ENCODE measurements at regions not wholly inside any gene's neighbourhood (a gene's known extent, or its start where the extent isn't known, plus 50 kb on each side); places are given as distances from the start of the nearest gene placed in this dataset.

DNA sequence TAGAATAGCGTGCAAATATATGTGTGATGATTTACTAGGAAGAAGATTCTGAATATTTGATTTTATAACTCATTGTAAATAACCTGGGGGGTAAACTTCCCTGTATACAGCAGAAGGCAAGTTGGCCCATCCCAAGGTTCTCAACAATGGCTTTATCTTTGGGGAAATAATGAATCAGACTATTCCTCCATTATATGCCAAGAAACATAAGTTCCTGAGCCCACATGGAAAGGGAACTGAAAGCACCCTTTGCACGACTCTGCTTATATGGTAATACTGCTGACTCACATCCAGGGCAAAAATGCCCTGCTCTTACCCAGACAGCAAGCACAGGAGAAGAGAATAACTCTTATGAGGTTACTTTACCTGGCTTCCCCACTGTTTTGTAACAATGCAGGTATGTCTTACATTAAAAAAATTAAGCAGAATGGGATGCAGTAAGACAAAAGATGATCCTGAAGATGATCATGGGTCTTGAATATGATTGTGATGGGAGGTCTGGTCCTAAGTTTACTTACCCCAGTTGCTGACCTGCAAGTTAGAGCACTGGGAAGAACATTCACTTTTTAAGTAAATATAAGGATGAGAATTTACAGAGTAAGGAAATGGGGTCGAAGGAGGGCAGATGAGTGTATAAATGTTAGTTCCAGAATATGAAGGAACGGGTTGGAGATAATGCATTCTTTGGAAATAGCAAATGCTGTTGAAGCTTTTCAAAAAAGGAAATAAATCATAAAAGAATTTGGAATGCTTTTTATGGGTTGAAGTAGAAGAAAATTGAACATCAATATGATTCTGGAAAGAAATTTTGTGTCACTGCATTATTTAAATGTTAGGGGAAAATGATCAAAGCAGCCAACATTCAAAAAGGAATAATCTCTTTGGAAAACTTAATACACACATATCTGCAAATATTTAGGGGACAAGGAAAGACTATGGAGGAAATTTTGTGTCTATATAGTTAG is 428.4 kb upstream of the MPDZ start:
- DNase-seq = no peak

DNA sequence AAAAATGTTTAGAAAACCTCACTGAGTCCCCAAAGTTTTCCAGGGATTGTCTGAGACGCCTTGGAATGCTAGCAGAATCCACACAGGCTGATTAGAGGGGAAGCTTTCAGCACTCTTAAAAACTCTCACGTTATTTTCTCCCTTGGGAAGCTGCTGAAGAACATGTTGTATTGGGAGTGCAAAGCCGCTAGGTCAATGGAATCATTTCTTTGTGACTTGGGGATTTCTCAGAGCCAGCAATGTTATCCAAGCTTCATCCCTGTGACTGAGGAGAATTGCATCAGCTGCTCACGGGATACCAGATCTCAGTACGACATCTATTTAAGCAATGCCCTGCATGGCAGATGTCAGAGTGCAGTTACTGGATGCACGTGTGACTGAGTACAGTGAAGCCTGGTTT is 426.4 kb upstream of the MPDZ start:
- DNase-seq = peak; percentile 85

DNA sequence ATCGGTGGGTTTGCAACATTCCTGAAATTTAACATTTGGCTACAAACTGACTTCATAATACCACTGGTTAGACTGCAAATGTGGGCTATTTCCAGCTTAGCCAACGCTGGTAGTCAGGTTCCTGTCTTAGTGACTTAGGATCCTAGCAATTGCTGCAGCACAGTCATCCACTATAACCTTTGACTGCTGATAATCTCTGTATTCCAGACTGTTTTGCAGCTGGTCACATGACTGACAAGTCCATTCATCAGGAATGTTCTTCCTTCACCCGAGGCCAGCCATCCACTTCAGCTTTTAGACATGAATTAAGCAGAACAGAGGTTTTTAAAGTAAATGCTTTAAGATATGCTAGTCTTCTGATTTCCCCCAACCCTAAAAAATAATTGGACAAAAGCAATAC is 425.9 kb upstream of the MPDZ start:
- no peak for DNase-seq

DNA sequence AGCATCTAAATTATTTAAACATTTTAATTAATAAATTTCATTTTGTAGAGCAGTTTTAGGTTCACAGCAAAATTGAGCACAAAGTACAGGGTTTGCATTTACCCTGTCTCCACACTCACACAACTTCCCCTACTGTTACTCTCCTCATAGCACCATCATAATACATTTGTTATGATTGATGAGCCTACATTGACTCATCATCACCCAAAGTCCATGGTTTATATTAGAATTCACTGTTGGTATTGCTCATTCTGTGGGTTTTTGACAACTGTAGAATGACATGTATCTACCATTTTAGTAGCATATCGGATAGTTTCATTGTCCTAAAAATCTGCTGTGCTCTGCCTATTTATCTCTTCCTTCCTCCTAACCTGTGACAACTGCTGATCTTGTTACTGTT is 411.1 kb upstream of the MPDZ start:
- no peak for DNase-seq

DNA sequence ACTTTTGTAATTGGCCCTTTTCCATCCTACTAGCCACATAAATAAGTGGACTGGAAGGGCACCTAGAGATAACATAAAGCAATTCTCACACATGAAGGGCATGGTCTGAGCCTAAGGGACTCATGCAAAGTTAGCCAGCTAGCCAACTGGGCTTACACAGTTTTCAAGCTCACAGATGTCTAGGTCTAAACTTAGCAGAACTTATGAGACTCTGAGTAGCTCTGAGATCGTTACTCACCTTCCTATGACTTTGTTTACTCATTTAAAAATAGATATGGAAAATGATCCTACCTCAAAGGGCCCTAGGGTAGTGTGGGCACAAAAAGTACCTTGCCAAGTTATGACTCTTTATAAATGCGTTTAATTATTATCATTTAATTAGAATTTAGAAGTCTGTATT is 410.4 kb upstream of the MPDZ start:
- DNase-seq = no peak

DNA sequence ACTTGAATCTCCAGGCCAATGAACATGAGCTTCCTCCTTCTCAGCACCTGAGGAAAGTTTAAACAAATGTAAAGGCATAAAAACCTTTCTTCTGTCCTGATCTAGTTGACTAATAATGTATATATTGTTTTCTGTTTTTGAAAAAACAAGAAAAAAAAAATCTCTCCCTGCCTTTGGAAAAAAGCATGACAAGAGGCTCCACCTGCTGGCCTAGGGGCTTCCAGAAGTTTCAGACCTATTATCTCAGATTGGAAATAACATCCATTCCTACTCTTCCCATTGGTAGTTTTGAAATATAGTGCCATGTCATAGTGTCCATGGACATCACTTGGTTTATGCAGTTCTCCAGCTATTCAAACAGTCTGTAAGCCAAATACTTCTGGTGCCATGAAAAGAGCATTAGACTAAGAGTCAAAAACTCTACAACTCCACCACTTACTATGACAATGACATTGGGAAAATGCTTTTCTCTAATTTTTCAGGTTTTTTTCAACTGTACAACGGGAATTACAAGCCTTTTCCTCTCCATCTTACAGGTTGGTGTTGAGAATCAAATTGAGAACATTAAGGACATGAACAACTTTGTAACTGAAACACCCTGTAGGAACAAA is 409.6 kb upstream of the MPDZ start:
- DNase-seq = no peak

DNA sequence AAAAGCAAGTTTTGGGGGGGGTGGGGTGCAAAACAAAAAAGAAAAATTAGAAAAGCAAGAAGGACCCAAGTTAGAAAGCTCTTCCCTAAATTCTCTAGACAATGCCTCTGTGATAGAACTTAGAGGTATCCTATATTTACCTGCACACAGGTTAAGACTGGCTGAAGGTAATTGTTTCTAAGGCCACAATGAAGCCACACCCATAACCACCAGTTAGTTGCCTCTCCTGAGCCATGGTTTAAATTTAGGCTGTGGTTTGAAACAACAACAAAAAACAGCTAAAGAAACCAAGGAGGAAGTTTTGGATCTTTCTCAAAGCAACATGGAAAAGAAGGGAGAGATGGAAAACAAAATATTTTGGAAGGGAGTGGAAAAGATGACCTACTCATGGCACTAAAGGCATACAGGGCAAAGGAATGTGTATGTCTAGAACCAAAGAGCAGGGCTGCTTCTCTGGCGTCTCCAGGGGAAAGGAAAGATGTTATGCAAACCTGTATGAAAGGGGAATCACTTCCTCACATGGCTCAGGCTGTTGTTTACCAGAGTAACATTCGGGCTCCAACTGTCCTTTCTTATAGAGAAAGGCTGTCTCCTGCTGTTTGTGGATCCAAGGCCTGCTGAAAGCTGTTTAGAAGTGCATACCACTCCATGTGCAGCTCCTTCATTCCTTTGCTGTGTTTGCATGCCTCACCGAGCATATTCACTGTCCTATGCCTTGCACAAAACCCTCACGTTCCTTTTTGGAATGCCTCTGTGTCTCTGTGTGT is 408.9 kb upstream of the MPDZ start:
- DNase-seq = no peak

DNA sequence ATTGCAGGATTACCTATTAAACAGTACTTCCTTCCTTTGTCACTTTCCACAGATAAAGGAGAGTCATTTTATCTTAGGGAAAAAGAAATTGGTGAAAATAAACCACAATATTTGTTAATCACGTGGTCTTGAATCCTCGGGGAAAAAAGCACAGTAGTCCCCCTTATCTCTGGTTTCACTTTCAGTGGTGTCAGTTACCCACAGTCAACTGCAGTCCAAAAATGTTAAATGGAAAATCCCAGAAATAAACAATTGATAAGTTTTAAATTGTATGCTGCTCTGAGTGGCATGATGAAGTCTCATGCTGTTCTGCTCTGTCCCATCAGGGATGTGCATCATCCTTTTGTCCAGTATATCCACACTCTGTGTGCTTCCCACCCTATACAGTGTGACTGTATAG is 405.2 kb upstream of the MPDZ start:
- DNase-seq = no peak

DNA sequence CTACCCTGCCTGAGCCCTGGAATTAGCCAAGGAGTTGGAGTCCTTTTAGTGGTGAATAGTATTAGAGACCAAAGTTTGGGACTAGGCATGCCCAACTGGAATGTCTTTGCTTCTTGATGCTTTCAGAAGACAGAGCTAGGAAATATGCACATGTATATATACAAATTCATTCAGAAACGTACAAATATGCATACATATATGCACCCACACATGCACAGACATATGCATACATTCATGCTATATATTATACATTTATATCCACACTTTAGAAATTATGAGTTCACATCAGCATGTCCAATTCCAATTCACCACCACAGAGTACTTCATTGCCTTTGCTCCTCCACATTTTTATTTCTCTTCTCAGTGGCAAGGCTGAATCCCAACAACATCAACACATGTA is 398.3 kb upstream of the MPDZ start:
- DNase-seq = no peak

DNA sequence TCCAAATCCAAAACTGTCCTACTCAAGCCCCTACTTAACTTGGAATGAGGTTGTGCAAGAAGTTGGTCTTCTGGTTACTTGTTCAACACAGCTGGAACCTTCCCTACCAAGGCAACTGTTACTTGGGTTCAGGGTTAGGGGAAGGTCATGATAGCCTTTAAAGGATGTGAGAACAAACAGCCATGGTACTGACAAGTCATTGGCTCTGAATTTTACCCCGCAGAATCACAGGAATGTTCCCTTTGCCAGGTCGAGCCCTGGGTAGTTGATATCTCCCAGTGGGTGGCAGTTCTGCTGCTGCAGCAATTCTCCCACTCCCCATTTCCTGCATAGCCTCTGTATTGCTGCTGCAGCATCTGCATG is 396.1 kb upstream of the MPDZ start:
- DNase-seq = no peak

DNA sequence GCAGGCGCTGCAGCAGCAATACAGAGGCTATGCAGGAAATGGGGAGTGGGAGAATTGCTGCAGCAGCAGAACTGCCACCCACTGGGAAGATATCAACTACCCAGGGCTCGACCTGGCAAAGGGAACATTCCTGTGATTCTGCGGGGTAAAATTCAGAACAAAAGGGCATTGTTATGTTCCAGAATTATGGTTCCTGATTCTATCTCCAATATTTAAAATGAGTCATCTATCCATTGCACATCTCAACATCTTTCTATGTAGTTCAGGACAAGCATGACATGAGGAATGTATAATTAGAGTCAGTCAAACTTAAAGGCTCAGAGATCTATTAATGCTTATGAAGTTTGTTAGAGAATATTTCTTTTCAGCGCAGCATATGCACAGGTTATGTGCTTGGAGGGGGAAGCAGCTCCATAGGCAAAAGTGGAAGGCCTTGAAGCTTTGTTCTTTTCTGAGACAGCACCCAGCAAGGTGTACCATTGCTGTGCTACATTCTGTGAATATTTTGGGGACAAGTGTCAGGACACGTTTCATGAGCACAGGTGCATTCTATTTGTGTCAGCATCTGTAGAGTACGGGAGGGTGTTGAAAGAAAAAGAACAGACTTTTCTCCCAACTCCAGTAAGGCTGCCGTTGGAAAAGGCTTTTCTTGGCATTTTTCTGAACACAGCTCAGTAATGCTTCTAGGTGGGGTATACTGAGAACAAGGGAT is 395.6 kb upstream of the MPDZ start:
- no peak for DNase-seq

DNA sequence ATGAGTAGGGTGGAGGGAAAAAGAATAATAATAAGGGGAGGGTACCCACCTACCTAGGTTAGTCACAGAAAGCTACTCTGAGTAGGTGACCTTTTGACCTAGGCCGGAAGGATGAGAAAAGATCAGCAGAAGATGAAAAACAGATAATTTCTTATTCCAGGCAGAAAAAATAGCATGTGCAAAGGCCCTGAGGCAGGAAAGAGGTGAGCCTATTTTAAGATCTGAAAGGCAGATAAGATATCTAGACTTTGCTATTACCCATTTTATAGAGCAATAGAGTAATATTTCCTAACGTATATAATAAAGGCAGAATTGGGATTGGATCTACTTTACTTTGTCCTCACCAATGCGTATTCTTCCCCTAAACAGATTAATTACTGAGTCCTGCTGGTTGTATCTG is 393.9 kb upstream of the MPDZ start:
- no peak for DNase-seq

DNA sequence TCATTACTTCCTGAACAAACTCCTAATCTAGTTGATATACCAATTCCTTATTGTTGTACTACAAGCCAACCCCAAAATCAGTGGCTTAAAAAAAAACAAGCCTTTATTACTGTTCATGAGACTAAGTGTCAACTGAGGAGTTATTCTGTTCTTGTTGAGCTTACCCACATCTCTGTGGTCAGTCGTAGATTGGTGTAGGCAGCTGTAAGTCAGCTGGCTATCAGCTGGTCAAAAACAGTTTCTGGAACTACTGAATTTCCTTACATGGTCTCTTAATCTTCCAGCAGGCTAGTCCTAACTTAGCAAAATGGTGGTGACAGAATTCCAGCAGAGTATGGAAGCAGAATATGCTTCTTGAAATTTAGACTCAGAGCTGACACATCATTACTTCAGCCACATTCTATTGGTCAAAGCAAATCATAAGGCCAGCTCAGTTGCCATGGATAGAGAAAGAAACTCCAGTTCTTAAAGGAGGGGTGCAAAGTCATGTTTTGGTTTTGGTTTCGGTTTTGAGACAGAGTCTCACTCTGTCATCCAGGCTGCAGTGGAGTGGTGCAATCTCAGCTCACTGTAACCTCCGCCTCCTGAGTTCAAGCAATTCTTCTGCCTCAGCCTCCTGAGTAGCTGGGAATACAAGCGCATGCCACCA is 386.1 kb upstream of the MPDZ start:
- DNase-seq = no peak

DNA sequence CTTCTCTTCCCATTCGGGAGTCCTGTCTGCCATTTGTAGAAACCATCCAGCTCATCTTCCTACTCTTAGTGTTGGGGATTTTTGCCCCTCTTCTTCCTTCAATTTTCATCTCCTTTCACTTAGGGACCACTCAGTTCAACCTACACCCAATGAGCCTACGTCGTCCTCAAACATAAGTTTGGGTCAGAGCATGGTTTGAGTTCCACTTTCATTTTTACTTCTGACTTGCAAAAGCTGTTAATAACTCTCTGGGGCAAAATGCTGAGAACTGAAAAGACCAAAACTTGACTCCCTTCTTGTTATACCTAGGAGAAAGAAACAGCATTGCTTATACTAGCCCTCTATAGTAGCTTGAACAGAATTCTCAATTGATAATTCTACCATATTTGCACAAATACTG is 381.5 kb upstream of the MPDZ start:
- no peak for DNase-seq

DNA sequence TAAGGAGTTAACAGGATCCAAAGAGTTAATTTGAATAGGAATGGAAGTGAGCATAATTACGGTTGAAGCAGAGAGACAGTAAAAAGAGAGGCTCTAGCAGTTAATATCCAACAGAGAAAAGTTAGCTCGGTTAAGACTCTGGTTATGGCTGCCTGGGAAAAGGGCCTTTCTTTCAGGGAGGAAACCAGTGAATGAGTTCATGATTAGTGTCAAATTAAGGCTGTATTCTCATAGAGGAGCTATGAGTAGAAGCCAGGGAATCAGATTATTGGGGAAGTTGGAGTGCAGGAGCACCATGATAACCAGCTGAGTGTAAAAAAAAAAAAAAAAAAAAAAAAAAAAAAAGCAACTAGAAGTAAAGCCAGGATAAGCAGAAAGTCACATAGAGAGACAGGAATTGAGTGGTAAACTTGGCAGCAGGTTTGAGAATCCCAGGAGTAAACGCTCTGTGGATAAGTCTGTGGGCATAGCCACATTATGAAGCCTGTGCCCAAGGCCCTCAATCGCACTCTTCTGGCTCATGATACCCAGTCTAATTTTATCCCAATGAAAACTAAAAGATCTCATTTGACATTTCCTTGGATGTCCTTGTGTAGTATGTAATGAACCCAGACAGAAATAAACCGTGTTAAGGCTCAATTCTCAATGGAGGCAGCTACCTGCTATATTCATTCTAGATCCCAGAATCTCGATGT is 372.6 kb upstream of the MPDZ start:
- no peak for DNase-seq

DNA sequence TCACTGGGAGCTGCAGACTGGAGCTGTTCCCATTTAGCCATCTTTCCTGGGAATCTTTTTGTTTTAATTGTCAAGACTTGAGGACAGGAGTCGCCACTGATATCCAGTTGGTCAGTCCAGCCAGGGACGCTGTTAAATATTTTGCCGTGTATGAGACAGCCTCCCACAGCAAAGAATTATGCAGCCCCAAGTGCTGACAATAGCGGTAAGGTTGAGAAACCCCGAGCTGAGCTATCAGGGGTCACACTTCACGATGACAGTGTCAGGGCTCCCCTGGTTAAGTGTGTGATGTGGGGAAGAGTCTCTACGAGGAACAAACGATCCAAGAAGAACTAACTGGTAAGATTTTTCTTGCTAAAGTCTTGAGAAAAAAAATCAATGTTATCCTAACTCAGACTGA is 372.0 kb upstream of the MPDZ start:
- DNase-seq = no peak

DNA sequence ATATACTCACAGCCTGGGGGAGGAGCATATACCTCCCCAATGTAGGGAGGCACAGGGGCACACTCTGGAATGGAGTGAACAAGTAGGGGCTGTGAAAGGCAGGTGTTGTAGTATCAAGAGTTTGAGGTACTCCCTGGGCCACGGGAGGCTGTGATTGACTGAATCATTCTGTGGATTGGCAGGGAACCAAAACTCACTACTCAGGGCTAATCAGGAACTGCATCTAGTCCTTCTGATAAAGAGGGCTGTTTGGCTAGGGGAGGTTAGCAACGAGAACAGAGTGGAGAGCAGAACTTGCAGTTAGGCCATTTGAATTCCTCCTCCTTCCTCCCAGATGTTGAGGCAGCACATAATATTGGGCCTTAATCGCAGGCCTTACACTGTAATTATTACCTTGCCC is 369.2 kb upstream of the MPDZ start:
- no peak for DNase-seq

DNA sequence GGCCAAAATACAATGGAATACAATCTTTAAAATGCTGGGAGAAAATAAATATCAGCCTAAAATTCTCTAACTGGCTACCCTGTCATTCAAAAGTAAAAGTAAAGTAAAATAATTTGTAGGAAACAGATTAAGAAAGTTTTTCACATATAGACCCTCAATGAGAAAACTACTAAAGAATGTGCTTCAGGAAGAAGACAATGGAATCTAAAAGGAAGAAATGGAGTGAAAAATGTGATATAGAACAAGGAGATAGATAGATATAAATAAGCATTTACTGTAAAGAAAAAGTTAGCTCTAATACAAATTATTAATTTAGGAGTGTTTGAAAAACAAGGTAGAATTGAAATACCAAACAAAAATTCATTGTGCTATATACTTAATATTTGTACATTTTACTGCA is 368.6 kb upstream of the MPDZ start:
- DNase-seq = no peak

DNA sequence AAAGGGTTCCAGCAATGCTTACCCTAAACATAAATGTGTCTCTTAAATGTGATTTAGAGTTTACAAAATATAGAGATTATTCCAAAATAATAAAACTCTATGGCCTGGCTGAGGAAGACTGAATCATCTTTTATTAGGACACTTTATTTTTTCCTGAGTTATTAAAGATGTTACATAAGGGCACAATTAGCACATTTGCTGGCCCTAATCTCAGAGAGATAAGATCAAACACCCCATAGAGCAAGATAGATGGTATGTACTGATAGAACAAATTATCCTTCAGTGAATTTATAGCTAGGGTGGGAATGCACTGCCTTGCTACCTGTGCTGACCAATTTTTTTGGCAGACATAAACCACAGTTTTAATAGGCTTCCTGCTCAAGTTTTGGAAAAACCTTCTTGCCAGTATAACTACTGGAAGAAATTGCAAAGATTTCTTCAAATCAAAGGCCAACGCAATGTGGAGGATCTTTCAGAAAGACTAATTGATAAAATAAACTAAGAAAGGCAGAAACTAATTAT is 367.1 kb upstream of the MPDZ start:
- DNase-seq = no peak

DNA sequence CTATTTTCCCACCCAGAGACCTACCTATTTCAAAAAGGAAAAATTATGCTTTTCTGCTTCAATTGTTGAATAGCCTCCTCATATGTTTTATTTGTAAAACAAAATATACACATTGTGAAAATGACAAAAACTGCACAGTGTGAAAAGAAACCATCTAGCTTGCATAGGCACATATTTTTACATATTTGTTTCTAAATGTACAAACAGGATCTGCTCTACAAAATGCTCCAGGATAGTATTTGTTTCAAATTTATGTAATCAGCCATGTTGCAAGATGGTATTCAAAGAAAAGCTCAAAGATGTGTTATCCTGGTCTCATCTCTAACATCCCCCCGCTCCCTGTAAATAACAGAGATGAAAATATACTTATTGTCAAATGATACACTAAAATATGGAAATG is 366.1 kb upstream of the MPDZ start:
- no peak for DNase-seq

DNA sequence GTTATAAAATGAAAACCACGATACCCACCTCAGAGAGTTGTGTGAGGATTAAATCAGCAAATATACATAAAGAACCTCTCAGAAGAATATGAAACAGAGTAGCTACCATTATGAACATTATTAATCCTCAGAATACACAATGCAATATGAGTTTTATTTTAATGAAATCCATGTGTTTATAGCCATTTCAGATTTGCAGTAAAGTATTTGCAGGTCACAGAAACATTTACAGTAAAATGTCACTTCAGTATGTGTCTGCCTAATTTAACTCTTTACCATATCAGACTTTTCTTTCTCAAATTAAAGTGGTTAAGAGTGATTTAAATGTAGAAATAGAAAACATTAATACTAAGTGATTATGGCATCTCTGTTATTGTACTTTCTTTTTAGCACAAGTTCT is 365.2 kb upstream of the MPDZ start:
- DNase-seq = no peak

DNA sequence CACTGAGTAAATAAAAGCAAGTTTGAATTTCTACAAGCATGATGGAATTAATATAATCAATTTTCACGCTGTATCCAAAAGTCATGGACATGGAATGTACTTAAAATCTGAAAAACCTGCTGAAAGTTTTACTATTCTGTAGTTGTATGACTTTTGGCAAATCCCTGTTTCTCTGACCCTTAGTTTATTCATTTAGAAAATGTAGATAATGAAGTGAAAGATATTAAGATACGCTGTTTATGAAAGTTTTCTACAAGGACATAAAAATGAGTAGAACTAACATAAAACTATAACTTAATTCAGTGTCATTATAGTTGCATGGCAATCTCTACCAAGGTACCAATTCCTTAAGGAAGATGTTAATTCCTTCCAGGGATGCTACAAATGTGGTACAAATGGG is 363.2 kb upstream of the MPDZ start:
- no peak for DNase-seq

Data from hindlimb muscle (tissue), 1 donor.